GM21576 (cell line): ENCODE measurements at regions not wholly inside any gene's neighbourhood (a gene's known extent, or its start where the extent isn't known, plus 50 kb on each side); places are given as distances from the start of the nearest gene placed in this dataset.

Source experiments
- ATAC-seq: cut with Tn5 transposase; IDR thresholded peaks from one replicate; pipeline ENCODE4 v1.9.1; 2021; ENCODE audit warnings: mild to moderate bottlenecking, moderate library complexity; ENCODE audit not compliant: unreplicated experiment

DNA sequence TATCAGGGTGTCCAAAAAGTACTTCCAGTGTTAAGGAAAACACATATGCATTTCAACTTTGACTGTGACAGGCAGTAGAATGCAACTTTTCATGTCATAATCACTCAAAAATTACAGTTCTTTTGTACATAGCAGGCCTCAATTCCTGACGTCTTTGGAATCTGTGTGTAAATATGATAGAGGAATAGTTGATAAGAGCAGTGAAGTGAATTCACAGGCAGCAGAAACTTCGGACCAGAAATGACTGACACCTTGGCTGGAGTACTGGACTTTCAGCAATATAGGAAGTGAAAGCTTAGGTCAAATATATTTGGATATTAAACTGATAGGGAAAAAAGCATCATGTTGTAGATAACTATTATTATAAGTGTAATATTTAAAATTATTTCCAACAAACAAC lies 1741.2 kb upstream of the PCDH20 start:
- ATAC-seq: no peak

DNA sequence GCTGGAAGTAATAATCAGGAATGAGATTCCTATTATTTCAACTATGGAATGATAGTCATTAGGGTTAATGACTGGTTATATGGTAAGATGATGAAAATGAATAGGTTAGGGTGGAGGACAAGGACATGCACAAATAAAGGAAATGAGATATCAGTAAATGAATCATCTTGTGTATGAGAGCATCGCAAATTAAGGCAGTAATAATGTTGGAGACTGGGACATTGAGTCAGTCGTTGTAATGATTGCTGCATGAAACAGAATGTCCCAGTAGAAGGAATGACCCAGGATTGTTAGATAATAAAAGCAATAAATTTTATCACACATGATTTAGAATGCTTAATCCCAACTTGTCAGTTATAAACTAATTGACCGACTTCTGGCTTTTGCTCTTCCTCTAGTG lies 1733.7 kb upstream of the PCDH20 start:
- no peak for ATAC-seq

DNA sequence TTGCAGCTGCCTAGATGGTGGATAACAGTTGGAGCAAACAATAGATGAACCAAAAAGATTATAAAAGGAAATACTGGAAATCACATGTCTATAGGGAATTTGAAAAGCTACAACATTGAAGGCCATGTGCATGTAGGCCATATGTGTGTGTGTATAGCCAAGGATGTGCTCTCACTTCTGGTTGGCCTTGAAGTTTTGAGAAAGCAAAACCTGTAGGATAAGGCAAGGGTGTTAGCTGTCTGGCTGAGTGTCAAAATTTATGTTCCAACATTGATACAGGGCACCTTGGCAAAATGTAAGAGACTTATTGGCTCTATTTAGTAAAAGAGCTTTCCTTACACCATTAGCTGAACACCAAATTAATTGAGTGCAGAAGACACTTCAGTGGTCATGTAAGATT lies 1723.6 kb upstream of the PCDH20 start:
- ATAC-seq: no peak

DNA sequence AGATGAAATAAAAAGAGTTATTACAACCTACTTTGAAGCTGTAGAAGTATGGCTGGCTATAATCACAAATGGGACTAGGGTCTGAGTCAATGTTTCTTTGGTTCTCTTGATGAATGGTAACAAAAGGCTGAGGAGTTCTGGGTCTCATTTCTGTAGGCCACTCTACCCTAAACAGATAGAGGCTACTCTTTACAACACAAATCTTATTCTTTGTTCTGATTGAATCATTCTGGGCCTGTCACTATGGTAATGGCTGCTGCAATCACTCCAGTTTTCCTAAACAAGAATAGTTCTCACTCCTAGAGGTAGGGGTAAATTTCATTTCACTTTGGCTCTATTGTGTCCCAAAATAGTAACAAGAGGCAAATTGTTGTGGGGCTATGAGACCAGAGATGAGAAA lies 1714.3 kb upstream of the PCDH20 start:
- no peak for ATAC-seq

- ATAC-seq: no peak
Observed at GRCh38 chr13:63128716-63129115, 1713.1 kb upstream of the PCDH20 start.

- no peak for ATAC-seq
Observed at GRCh38 chr13:63124863-63125262, 1709.2 kb upstream of the PCDH20 start.

DNA sequence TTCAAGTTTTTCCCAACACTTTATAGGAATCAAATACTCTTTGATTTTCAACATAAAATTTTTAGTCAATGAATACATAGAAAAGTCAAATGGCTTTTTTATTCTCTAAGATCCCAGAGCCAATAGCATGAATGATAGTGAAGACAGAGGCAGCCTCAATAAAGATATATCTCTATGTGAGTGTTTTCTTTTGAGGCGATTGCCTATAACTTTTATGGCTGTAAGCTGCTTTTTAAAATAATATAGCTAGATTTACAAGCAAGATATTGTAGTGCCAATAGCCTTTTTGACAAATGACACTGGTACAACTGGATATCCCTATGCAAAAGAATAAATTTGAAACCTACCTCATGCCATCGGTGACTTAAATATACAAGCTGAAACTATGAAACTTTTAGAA lies 1705.2 kb upstream of the PCDH20 start:
- ATAC-seq: no peak

DNA sequence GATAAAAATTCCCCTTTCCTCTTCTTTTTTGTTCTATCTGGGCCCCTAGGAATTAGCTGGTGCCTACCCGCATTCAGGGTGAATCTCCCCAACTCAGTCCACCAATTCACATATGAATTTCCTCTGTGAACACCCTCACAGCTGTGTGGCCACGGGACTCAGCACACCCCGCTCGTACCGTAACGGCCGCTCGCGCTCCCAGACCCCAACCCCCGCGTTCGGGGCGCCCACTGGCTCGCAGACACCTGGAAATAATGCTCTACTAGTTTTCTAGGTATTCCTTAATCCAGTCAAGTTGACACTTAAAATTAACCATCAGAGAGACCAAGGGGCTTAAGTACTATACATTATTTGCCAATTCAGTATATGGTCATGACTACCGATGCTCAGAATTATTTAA lies 1702.1 kb upstream of the PCDH20 start:
- no peak for ATAC-seq

DNA sequence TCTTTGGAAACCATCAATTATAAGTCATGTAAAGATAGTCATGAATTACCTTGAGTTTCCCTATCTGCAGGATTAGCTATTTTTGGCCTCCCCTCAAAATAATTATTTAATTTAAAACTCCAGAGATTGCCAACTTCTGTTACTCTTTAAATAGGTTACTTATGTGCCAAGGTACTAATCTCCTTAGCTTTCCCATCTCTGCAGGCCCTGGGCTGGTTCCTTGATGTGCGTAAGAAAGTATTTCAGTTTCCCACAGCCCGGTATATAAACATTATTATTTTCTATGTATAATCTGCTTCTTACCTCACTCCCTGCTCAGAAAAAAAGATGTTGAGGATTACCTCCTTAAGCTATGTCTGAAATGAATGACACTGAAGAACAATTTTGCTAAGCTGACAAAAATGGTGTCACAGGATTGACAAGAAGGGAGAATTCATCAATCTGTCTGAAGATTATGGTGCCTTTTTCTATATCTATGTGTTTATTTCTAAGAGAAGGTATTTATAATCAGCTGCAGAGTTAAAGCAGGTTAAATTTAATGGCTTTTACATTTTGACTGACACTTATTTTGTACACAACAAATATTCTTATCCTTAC lies 1697.2 kb upstream of the PCDH20 start:
- ATAC-seq: no peak

GRCh38 chr13:63110466-63110865 lies 1694.8 kb upstream of the PCDH20 start:
- ATAC-seq: no peak

GRCh38 chr13:63107179-63107943 lies 1691.7 kb upstream of the PCDH20 start:
- no peak for ATAC-seq

DNA sequence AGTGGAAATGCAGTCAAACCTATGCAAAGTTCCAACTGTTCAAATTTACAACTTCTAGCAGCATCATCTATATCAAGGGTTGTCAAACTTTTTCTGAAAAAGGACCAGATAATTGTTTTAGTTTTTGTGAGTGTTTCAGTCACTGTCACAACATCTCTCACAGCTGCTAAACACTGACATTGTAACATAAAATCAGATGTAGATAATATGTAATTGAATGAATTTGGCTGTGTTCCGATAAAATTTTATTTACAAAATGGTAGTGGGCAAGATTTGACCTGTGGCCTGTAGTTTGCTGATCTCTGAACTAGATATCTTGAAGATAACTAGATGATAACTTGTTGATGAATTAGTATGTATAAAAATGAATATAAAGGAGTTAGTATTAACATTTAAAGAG lies 1679.1 kb upstream of the PCDH20 start:
- ATAC-seq: no peak

GRCh38 chr13:63093907-63094469 lies 1678.3 kb upstream of the PCDH20 start:
- no peak for ATAC-seq

- ATAC-seq: no peak
Observed at GRCh38 chr13:63092456-63092855, 1676.8 kb upstream of the PCDH20 start.

- no peak for ATAC-seq
Observed at GRCh38 chr13:63090524-63090923, 1674.9 kb upstream of the PCDH20 start.

- no peak for ATAC-seq
Observed at GRCh38 chr13:63088226-63088625, 1672.6 kb upstream of the PCDH20 start.

DNA sequence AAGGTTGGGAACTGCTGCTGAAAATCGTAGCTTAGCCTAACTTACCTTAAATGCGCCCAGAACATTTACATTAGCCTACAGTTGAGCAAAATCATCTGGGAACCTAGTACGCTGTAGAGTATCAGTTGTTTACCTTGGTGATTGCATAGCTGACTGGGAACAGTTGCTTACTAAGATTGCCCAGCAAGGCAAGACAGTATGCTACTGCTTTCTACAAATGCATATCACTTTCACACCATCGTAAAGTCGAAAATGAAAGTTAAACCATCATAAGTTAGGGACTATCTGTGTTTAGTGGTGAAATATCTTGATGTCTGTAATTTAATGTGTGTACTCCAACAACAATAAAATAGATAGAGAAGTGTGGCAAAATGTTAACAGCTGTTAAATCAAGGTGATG lies 1670.6 kb upstream of the PCDH20 start:
- ATAC-seq: no peak

DNA sequence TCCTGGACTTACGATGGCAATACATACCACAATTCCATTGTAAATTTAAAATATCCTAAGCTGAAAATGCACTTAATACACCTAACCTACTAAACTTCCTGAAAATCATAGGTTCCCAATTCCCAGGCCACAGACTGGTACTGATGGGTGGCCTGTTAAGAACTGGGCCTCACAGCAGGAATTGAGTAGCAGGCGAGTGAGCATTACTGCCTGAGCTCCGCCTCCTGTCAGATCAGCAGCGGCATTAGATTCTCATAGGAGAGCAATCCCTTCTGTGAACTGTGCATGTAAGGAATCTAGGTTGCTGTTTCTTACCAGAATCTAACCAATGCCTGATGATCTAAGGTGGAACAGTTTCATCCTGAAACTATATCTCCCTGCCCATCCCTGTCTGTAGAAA lies 1670.2 kb upstream of the PCDH20 start:
- ATAC-seq: no peak

DNA sequence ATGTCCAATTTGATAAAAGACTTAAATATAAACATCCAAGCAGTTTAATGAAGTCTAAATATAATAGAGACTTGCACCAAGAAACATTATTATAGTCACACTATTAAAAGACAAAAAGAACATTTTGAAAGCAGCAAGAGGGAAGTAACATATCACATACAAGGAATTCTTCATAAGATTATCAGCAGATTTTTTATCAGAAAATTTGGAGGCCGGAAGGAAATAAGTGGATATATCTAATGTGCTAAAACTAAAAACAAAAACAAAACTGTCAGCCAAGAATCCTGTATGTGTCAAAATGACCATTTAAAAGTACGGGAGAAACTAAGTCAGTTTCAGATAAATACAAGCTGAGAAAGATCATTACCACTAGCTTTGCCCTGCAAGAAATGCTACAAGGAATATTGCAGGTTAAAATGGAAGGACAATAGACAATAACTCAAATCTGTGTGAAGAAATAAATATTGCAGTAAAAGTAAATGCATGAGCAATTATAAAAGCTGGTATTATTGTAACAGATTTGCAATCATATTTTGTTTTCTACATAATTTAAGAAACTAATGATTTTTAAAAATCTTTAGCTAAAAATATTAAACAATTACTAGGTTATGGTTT lies 1665.9 kb upstream of the PCDH20 start:
- ATAC-seq: no peak

DNA sequence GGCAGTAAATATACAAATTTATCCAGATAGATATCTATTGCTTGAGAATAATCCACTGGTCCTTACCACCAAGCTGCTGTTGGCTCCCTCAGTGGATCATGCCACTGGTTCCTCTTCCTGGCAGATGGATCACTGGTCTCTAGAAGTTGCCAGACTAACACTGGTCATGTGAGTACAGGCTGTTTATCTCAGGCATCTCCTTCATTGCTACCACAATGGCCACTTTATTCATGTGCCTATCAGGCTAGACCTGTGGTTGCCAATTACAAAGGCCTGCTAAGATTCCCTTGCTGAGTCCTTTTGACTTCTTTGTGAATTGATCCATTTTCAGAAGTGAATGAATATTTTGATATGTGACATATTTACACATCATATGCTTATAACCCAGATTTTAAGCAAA lies 1659.5 kb upstream of the PCDH20 start:
- ATAC-seq: no peak

GRCh38 chr13:63050287-63050686 lies 1634.6 kb upstream of the PCDH20 start:
- ATAC-seq: no peak

- no peak for ATAC-seq
Observed at GRCh38 chr13:63048653-63049052, 1633.0 kb upstream of the PCDH20 start.
